Dermis blood vessel endothelial cell (primary cell): ENCODE measurements at regions not wholly inside any gene's neighbourhood (a gene's known extent, or its start where the extent isn't known, plus 50 kb on each side); places are given as distances from the start of the nearest gene placed in this dataset.
"Not testable (repeated sequence)": the region's sequence is repeated elsewhere in the genome, so short reads cannot be mapped to it uniquely, and the experiment has no call there.

Experiments used
- DNase-seq: peaks from one replicate; pipeline ENCODE4 v3.0.0; 2010

- DNase-seq: not testable (repeated sequence)
Observed at GRCh38 chr11:49823188-49823587, 129.0 kb upstream of the OR4C13 start.

GRCh38 chr11:49850541-49850940, 101.7 kb upstream of the OR4C13 start:
- not testable (repeated sequence) for DNase-seq

- no peak for DNase-seq
Observed at GRCh38 chr11:49851511-49851910, 100.7 kb upstream of the OR4C13 start.

- DNase-seq: no peak
Observed at GRCh38 chr11:49851971-49852389, 100.2 kb upstream of the OR4C13 start.

GRCh38 chr11:49888875-49889274, 63.3 kb upstream of the OR4C13 start:
- not testable (repeated sequence) for DNase-seq

- DNase-seq: not testable (repeated sequence)
Observed at GRCh38 chr11:49891910-49892671, 60.1 kb upstream of the OR4C13 start.

- DNase-seq: not testable (repeated sequence)
Observed at GRCh38 chr11:49893442-49893841, 58.7 kb upstream of the OR4C13 start.
